H1 (cell line): ENCODE measurements at regions not wholly inside any gene's neighbourhood (a gene's known extent, or its start where the extent isn't known, plus 50 kb on each side); places are given as distances from the start of the nearest gene placed in this dataset.

Experiments used
- CTCF ChIA-PET: fragments of 300-600 bp; sonication (Branson Sonifier 250); formaldehyde crosslinking; loops from one replicate; lab custom pipeline; 2021; ENCODE audit not compliant: partially characterized antibody; lab: Charles Lee
- POLR2A ChIA-PET: fragments of 300-600 bp; sonication (Branson Sonifier 250); formaldehyde crosslinking; loops from one replicate; lab custom pipeline; 2021; ENCODE audit warnings: inconsistent platforms; ENCODE audit not compliant: partially characterized antibody; lab: Charles Lee
- DNase-seq, 2 experiments: peaks; one replicate each; pipeline versions ENCODE4 v3.0.0 to v3.0.0-alpha.2; 2010 to 2022; ENCODE audit warnings: low spot score in 2 of 2, low read depth in 1 of 2, mixed read lengths in 1 of 2
- FAIRE-seq: peaks from 2 replicates; lab custom pipeline; 2011; peaks lifted over from hg19 to GRCh38; lab: Jason Lieb, UNC
- H2AFZ ChIP-seq: 2 replicates; pipeline ENCODE4 v1.8.1; 2012; ENCODE audit warnings: low read length, inconsistent platforms
- H2AK5ac ChIP-seq: 2 replicates; pipeline ENCODE4 v1.6.1; 2013; ENCODE audit warnings: low read depth, low read length
- H2BK120ac ChIP-seq: replicated peaks from 2 replicates; pipeline ENCODE3; 2013; ENCODE audit warnings: low read depth, low read length, inconsistent platforms
- H2BK12ac ChIP-seq: 2 replicates; pipeline ENCODE4 v1.6.1; 2013; ENCODE audit warnings: low read depth, low read length
- H2BK15ac ChIP-seq: 2 replicates; pipeline ENCODE4 v1.6.1; 2013; ENCODE audit warnings: low read length
- H2BK20ac ChIP-seq: 2 replicates; pipeline ENCODE4 v1.6.1; 2013; ENCODE audit warnings: low read length
- H2BK5ac ChIP-seq: 2 replicates; pipeline ENCODE4 v1.6.1; 2013; ENCODE audit warnings: low read depth, low read length
- H3K14ac ChIP-seq: 2 replicates; pipeline ENCODE4 v1.6.1; 2013; ENCODE audit warnings: inconsistent platforms; ENCODE audit not compliant: insufficient read length
- H3K18ac ChIP-seq: 2 replicates; pipeline ENCODE4 v1.6.1; 2013; ENCODE audit warnings: low read length; ENCODE audit errors: extremely low read depth
- H3K23ac ChIP-seq: 2 replicates; pipeline ENCODE4 v1.6.1; 2013; ENCODE audit warnings: inconsistent platforms; ENCODE audit not compliant: insufficient read length
- H3K23me2 ChIP-seq: 2 replicates; pipeline ENCODE4 v1.6.1; 2013; ENCODE audit warnings: low read depth, low read length
- H3K27ac ChIP-seq: 2 replicates; pipeline ENCODE4 v1.6.1; 2011; ENCODE audit warnings: low read depth, low read length, inconsistent platforms
- H3K27me3 ChIP-seq, 4 experiments: replicated peaks in 1 of 4; 1 replicate in 1 of 4; 2 replicates in 3 of 4; pipeline versions ENCODE4 v1.6.1 to v1.8.1; 2011 to 2013; ENCODE audit warnings: low read length in 3 of 4, mild to moderate bottlenecking in 3 of 4, inconsistent platforms in 2 of 4, mixed read lengths in 2 of 4, moderate library complexity in 1 of 4; ENCODE audit not compliant: control insufficient read depth in 3 of 4, insufficient read depth in 3 of 4; ENCODE audit errors: extremely low read depth in 1 of 4
- H3K36me3 ChIP-seq, 4 experiments: 2 replicates each; pipeline versions ENCODE4 v1.6.1 to v1.8.1; 2011 to 2013; ENCODE audit warnings: mild to moderate bottlenecking in 4 of 4, low read length in 3 of 4, moderate library complexity in 2 of 4, control low read depth in 1 of 4, inconsistent platforms in 1 of 4; ENCODE audit not compliant: insufficient read depth in 4 of 4, control insufficient read depth in 2 of 4
- H3K4ac ChIP-seq: replicated peaks from 2 replicates; pipeline ENCODE3; 2013; ENCODE audit warnings: low read length, low read depth, mixed read lengths, inconsistent platforms; ENCODE audit not compliant: insufficient read length
- H3K4me1 ChIP-seq, 4 experiments: replicated peaks in 1 of 4; 1 replicate in 1 of 4; 2 replicates in 3 of 4; pipeline versions ENCODE4 v1.6.1 to v1.8.1; 2011 to 2013; ENCODE audit warnings: low read length in 3 of 4, inconsistent platforms in 2 of 4, mixed read lengths in 1 of 4; ENCODE audit not compliant: insufficient read depth in 4 of 4, control insufficient read depth in 3 of 4
- H3K4me2 ChIP-seq, 2 experiments: 2 replicates each; pipeline versions ENCODE4 v1.6.1 to v1.8.1; 2011 to 2013; ENCODE audit warnings: low read depth in 2 of 2, low read length in 2 of 2, control low read depth in 1 of 2, inconsistent platforms in 1 of 2, mild to moderate bottlenecking in 1 of 2; ENCODE audit not compliant: insufficient read depth in 1 of 2
- H3K4me3 ChIP-seq, 4 experiments: fragments of 200-600, 300-600 bp in 1 of 4; sonication (generic), shearing (Covaris generic), sonication (Bioruptor Twin) in 1 of 4; 2 replicates each; pipeline versions ENCODE4 v1.5.1 to v1.8.1; 2011 to 2016; ENCODE audit warnings: low read length in 4 of 4, low read depth in 3 of 4, control low read depth in 2 of 4, inconsistent platforms in 2 of 4, mild to moderate bottlenecking in 2 of 4, mixed read lengths in 1 of 4, moderate library complexity in 1 of 4; ENCODE audit not compliant: insufficient read depth in 2 of 4; ENCODE audit errors: extremely low read depth in 1 of 4
- H3K56ac ChIP-seq: replicated peaks from 2 replicates; pipeline ENCODE3; 2013; ENCODE audit warnings: low read depth, mild to moderate bottlenecking, mixed read lengths, low read length, inconsistent platforms; ENCODE audit not compliant: insufficient read length
- H3K79me1 ChIP-seq: 2 replicates; pipeline ENCODE4 v1.6.1; 2013; ENCODE audit warnings: low read depth, low read length, control low read depth
- H3K79me2 ChIP-seq, 2 experiments: 2 replicates each; pipeline versions ENCODE4 v1.6.1 to v1.8.1; 2012 to 2013; ENCODE audit warnings: low read length in 2 of 2, mild to moderate bottlenecking in 2 of 2, inconsistent platforms in 1 of 2; ENCODE audit not compliant: insufficient read depth in 2 of 2, control insufficient read depth in 1 of 2
- H3K9ac ChIP-seq, 4 experiments: replicated peaks in 1 of 4; 1 replicate in 1 of 4; 2 replicates in 3 of 4; pipeline versions ENCODE4 v1.6.1 to v1.8.1; 2011 to 2013; ENCODE audit warnings: low read depth in 3 of 4, low read length in 3 of 4, control low read depth in 2 of 4, mild to moderate bottlenecking in 2 of 4, moderate library complexity in 2 of 4, inconsistent platforms in 1 of 4; ENCODE audit errors: extremely low read depth in 1 of 4
- H3K9me3 ChIP-seq, 2 experiments: 2 replicates each; pipeline versions ENCODE4 v1.6.1 to v1.8.1; 2012 to 2013; ENCODE audit warnings: mild to moderate bottlenecking in 2 of 2, moderate library complexity in 2 of 2, control low read depth in 1 of 2, inconsistent platforms in 1 of 2, low read depth in 1 of 2, low read length in 1 of 2, mixed read lengths in 1 of 2; ENCODE audit not compliant: insufficient read depth in 2 of 2
- H4K20me1 ChIP-seq, 2 experiments: replicated peaks in 1 of 2; 2 replicates each; pipeline versions ENCODE3 to v1.8.1; 2011 to 2013; ENCODE audit warnings: inconsistent platforms in 2 of 2, low read length in 2 of 2, mild to moderate bottlenecking in 1 of 2; ENCODE audit not compliant: insufficient read depth in 2 of 2, control insufficient read depth in 1 of 2
- H4K5ac ChIP-seq: 2 replicates; pipeline ENCODE4 v1.6.1; 2013; ENCODE audit warnings: low read length, low read depth, mixed read lengths, inconsistent platforms; ENCODE audit not compliant: insufficient read length
- H4K8ac ChIP-seq: 2 replicates; pipeline ENCODE4 v1.8.0; 2013; ENCODE audit warnings: mild to moderate bottlenecking, moderate library complexity, low read length, inconsistent platforms; ENCODE audit not compliant: insufficient read depth; ENCODE audit errors: extremely low read depth
- H4K91ac ChIP-seq: replicated peaks from 2 replicates; pipeline ENCODE3; 2013; ENCODE audit warnings: low read length, mixed read lengths, inconsistent platforms; ENCODE audit not compliant: insufficient read length
- BCL11A ChIP-seq, 2 experiments: IDR thresholded peaks; one replicate each; pipeline ENCODE4 v1.6.1; 2011; ENCODE audit warnings: low read depth in 2 of 2, low read length in 2 of 2, mild to moderate bottlenecking in 2 of 2
- CEBPB ChIP-seq: IDR thresholded peaks from 2 replicates; pipeline ENCODE4 v1.6.1; 2012; ENCODE audit warnings: low read depth, low read length
- CHD2 ChIP-seq: IDR thresholded peaks from 2 replicates; pipeline ENCODE4 v1.6.1; 2012; ENCODE audit warnings: low read length, improper control_type of control experiment
- HDAC2 ChIP-seq, 2 experiments: fragments of 300-600 bp in 1 of 2; sonication (generic) in 1 of 2; IDR thresholded peaks; 2 replicates each; pipeline ENCODE4 v1.6.1; 2011 to 2012; ENCODE audit warnings: low read depth in 2 of 2, low read length in 2 of 2, mild to moderate bottlenecking in 2 of 2, moderate library complexity in 2 of 2, borderline replicate concordance in 1 of 2, inconsistent platforms in 1 of 2
- JUND ChIP-seq: IDR thresholded peaks from 2 replicates; pipeline ENCODE4 v1.6.1; 2011; ENCODE audit warnings: mild to moderate bottlenecking, improper control_type of control experiment, low read length
- KDM4A ChIP-seq: IDR thresholded peaks from one replicate; pipeline ENCODE4 v1.7.1; 2012; ENCODE audit warnings: low read depth, mild to moderate bottlenecking, moderate library complexity, low read length, inconsistent platforms; ENCODE audit not compliant: severe bottlenecking
- NANOG ChIP-seq: IDR thresholded peaks from 2 replicates; pipeline ENCODE4 v1.6.1; 2011; ENCODE audit warnings: low read length, low read depth, mild to moderate bottlenecking, inconsistent platforms; ENCODE audit not compliant: insufficient read depth, poor library complexity, severe bottlenecking
- NRF1 ChIP-seq: IDR thresholded peaks from 2 replicates; pipeline ENCODE4 v1.6.1; 2011; ENCODE audit warnings: mild to moderate bottlenecking, low read depth, low read length, improper control_type of control experiment
- POLR2A ChIP-seq, 2 experiments: IDR thresholded peaks; 1 replicate in 1 of 2; 2 replicates in 1 of 2; pipeline ENCODE4 v1.6.1; 2011; ENCODE audit warnings: low read depth in 2 of 2, low read length in 2 of 2, mild to moderate bottlenecking in 2 of 2; ENCODE audit errors: control extremely low read depth in 1 of 2
- RBBP5 ChIP-seq: IDR thresholded peaks from 2 replicates; pipeline ENCODE4 v1.7.1; 2012; ENCODE audit warnings: low read depth, mild to moderate bottlenecking, inconsistent platforms, low read length, moderate library complexity, borderline replicate concordance
- RFX5 ChIP-seq: IDR thresholded peaks from 2 replicates; pipeline ENCODE4 v1.6.1; 2011; ENCODE audit warnings: low read depth, low read length, improper control_type of control experiment, borderline replicate concordance
- SP1 ChIP-seq: IDR thresholded peaks from 2 replicates; pipeline ENCODE4 v1.6.1; 2011; ENCODE audit warnings: low read depth, low read length
- SP4 ChIP-seq: IDR thresholded peaks from 2 replicates; pipeline ENCODE4 v1.6.1; 2012; ENCODE audit warnings: low read length, inconsistent platforms
- SRF ChIP-seq: IDR thresholded peaks from 2 replicates; pipeline ENCODE4 v1.6.1; 2011; ENCODE audit warnings: mild to moderate bottlenecking, low read depth, low read length, moderate library complexity
- TBP ChIP-seq: IDR thresholded peaks from 2 replicates; pipeline ENCODE4 v1.6.1; 2011; ENCODE audit warnings: low read depth, low read length, improper control_type of control experiment
- TCF12 ChIP-seq: IDR thresholded peaks from 2 replicates; pipeline ENCODE4 v1.6.1; 2011; ENCODE audit warnings: low read depth, mild to moderate bottlenecking, low read length
- ZNF274 ChIP-seq: IDR thresholded peaks from 2 replicates; pipeline ENCODE4 v1.7.0; 2012; ENCODE audit warnings: low read length, borderline replicate concordance; ENCODE audit errors: extremely low read depth
- WGBS, 2 experiments: shearing (Covaris generic) in 1 of 2; methylation state at CpG; one replicate each; pipeline versions ENCODE4 v1.1.6 to v1.1.7; 2013 to 2015; ENCODE audit warnings: low lambda C conversion rate in 2 of 2, mixed read lengths in 2 of 2, inconsistent platforms in 1 of 2, low coverage in 1 of 2, missing lambda C conversion rate in 1 of 2; ENCODE audit not compliant: insufficient replicate concordance in 2 of 2, insufficient coverage in 1 of 2, insufficient read length in 1 of 2; ENCODE audit errors: extremely low coverage in 1 of 2, missing lambda C conversion rate in 1 of 2; 5-methylcytosine and 5-hydroxymethylcytosine counted together

GRCh38 chr3:188095431-188095830, 58.5 kb upstream of the LPP start:
- Histone ChIP-seq H4K91ac (no peak overlapping the region), H3K14ac (no peak overlapping the region), H3K23ac (no peak overlapping the region), H3K36me3 (no peaks in the 10 kb centered on the region), H3K9me3 (no peaks in the 10 kb centered on the region), H4K20me1 (no peaks in the 10 kb centered on the region), H2BK20ac (no peak overlapping the region), H2AFZ (no peak overlapping the region), H2AK5ac (no peak overlapping the region), H3K4me2 (no peak overlapping the region), H3K27ac (no peak overlapping the region), H2BK15ac (no peak overlapping the region), H3K4me1 (no peaks in the 10 kb centered on the region), H3K18ac (no peak overlapping the region), H3K79me2 (no peaks in the 10 kb centered on the region), H3K4me3 (no peak overlapping the region), H4K5ac (no peak overlapping the region), H3K4ac (no peak overlapping the region), H3K27me3 (no peaks in the 10 kb centered on the region), H2BK12ac (no peak overlapping the region), H3K9ac (no peak overlapping the region), H3K23me2 (no peaks in the 10 kb centered on the region), H4K8ac (no peak overlapping the region), H3K79me1 (no peaks in the 10 kb centered on the region), H2BK5ac (no peak overlapping the region), H2BK120ac (no peak overlapping the region), H3K56ac (no peak overlapping the region)
- DNase-seq (no peak), FAIRE-seq (no peak)
- POLR2A ChIA-PET: no interaction called here
- 95% methylated on average over 2 of the region's 2 CpGs; no CpG with 5 or more reads in 1 of the 2 experiments for WGBS, 2 experiments
- CTCF ChIA-PET: interaction anchor here (0.7 to 1.3 kb wide), 3 partner anchors 10 to 355 kb away, joined by 3 to 5 read pairs (median 4); no protein-coding TSS in a partner anchor
- TF ChIP-seq NANOG: no peak
- no peak for TF ChIP-seq NRF1
- no peak for TF ChIP-seq RFX5
- TF ChIP-seq RBBP5: no peak
- TF ChIP-seq KDM4A: no peak
- TF ChIP-seq HDAC2 (IDR thresholded peaks at IDR 0.05; ENCODE audit: borderline replicate concordance in 1 of 2, low read depth in 2 of 2, low read length in 2 of 2): no peak
- TF ChIP-seq CHD2: no peak
- TF ChIP-seq CEBPB: no peak
- TF ChIP-seq TCF12: no peak
- no peak for TF ChIP-seq JUND
- TF ChIP-seq BCL11A (IDR thresholded peaks at IDR 0.05; ENCODE audit: low read depth in 2 of 2, low read length in 2 of 2): no peak
- no peak for TF ChIP-seq ZNF274
- TF ChIP-seq TBP: no peak
- no peak for TF ChIP-seq SP4
- no peak for TF ChIP-seq SRF
- no peak for TF ChIP-seq POLR2A (IDR thresholded peaks at IDR 0.05; ENCODE audit: control extremely low read depth in 1 of 2, low read depth in 2 of 2, low read length in 2 of 2)
- no peak for TF ChIP-seq SP1
